HL-60/S4 (cell line): ENCODE measurements at regions not wholly inside any gene's neighbourhood (a gene's known extent, or its start where the extent isn't known, plus 50 kb on each side); places are given as distances from the start of the nearest gene placed in this dataset.

Experiments used
- in situ Hi-C: fragments of 300-500 bp; cut with MboI; formaldehyde crosslinking; loops from 2 replicates; pipeline ENCODE4 v1.14.3; 2022; ENCODE audit warnings: low sequenced_read_pairs

DNA sequence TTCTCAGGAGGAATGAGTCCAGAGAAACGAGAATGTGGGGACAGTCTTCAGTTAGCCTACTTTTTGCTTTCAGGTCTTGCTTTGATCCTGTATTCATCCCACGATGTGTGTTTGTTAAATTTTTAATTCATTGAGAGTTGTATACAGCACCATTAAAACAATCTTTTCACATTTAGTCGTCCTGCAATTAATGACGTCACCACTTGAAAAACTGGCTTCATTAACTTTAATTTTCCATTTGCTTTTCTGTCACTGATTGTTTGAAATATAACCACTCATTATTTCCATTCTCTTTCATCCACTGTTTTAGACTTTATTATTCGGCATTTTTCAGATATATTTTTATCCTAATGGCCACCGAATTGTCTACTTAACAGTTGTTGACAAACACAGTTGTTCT lies 146.9 kb downstream of the TFEC start:
- in situ Hi-C loops: no loop called here

GRCh38 chr7:115881476-115881875 lies 149.1 kb downstream of the TFEC start:
- in situ Hi-C loops: no loop called here

DNA sequence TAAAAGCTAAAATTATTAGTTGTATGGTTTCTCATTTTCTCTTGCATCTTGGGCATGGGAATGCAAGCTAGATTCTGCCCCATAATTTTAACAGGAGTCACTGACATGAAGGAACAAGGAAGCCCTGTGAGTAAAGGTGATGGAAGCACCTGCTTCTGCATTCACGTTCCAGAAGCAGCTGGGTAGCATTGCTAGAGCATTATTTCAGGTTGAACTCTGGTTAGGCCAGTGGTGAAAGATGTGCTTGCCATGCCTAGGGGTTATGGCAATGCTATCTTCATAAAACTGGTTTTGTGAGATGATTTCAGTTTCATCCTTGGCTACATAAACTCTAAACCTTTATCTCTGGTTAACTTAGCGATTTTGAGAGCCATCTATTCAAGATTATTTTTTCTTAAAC lies 151.4 kb downstream of the TFEC start:
- in situ Hi-C loops: no loop called here

DNA sequence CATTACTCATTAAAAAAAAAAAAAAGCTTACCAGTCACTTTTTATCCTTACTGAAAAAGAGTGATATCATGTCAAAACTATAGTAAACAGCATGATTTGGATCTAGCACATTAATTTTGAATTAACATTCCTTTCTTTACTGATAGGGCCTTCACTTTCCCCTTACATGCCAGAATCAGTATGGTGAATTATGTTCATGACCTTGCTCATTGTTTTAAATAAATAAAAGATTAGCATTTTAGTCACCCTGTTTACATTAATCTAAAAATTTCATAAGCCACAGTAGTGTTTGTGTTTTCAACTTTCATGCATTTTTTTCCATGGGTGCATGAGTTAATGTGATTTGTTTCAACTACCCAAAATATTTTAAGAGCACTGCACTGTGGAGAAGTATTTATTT lies 160.8 kb downstream of the TFEC start:
- in situ Hi-C loops: no loop called here

DNA sequence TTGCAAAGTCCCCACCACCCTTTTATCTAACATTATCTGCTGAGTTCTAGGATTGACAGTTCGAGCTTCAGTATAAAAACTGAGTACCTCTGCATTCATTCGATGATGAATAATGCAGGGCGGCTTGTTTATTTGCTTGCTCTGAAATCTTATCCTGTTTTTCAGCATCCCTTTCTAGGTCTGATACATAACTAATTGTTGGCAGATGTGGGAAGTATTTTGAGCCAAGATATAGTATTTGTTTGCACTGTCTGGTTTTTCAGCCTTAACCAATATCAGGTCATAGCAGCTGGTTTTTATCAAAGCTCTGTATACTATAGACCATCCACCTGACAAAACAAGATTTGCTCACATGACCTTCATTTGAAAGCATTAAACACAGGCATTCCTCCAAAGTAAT lies 161.4 kb downstream of the TFEC start:
- in situ Hi-C loops: no loop called here

DNA sequence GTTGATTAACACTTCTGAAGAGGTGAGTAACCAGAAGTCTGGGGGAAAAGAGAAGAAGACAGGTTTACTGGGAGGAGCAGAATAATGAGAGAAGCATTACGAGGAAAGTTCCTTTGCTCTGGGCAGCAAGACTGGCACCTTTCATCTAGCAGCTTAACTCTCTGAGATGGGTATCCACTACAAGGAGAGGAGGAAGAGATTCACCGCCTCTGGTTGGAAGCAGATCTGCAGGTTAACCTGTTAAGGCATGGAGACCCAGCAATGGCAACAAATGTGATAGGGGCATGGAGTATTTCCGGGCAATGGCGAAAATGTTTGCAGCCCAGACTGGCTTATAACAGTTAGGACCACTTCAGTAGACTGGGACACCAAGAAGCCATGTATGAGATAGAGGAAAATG lies 162.2 kb downstream of the TFEC start:
- in situ Hi-C loops: no loop called here

DNA sequence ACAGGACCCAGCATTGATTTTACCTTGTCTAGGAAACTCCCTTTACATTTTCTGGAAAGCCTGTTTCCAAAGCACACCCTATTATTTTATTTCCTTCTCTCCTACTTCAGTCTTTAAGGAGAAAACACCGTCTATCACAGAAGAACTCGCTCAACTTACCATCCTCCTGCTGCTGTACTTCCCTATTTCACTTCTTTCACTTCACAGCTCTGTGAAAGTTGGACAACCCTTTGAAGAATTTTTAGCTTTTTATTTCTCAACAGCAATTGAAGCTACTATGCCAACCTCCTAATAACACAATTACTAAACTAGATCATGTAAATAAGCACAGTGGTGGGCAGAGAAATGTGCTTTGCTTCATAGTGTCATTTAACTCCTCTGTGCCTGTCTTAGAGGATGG lies 166.5 kb downstream of the TFEC start:
- in situ Hi-C loops: no loop called here

DNA sequence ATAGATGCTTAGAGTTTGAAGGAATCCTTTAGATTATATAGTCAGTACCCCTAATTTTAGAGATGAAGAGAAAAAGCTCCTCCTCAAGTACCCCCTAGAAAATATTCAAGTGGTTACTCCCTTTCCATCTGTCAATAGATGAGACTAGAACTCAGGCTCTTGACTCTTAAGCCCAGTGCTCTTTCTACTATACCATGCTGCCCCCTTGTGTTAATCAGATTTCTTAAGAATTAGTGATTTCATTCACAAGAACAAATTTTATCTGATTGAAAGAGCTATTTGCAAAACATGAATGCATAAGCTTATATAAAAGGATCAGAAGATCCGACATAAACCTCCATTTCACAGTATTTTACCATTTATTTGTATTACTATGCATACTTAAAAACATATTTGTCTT lies 179.3 kb downstream of the TFEC start:
- in situ Hi-C loops: no loop called here

GRCh38 chr7:115850774-115851173 lies 179.8 kb downstream of the TFEC start:
- in situ Hi-C loops: no loop called here

DNA sequence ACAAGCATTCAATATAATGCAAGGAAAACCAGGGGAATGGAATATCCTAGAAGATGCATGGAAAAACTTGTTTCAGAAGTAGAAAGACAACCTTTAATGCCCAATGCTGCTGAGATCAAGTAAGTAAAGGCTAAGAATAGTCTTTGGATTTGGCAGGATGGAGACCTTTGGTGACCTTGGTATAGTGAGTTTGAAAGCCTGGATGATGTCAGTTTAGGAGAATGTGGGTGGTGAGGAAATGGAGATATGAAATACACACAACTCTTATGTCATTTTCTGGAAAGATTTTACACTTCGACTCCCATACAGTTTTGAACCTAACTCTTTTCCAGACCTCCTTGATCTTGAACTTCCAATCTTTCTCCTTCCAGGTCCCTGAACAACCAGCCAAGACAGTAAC lies 185.7 kb downstream of the TFEC start:
- in situ Hi-C loops: no loop called here

DNA sequence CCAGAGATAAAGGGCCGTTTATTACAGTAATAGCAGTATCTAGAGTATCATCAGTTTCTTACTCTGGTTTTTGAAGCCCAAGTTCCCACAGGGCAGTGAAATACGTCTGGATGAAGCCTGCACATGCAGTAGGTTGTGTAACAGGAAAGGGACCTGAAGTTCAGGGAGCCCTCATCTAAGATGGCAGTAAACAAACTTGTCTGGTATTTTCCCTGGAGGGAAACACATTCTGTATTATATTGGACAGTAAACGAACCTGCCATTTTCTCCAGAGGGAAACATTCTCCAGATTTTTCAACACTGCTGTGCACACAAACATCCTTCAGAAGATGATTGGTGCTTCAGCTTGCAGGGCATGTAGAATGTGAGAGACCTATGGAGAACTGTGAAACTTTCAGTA lies 189.9 kb downstream of the TFEC start:
- in situ Hi-C loops: no loop called here

GRCh38 chr7:115838829-115839228 lies 191.7 kb downstream of the TFEC start:
- in situ Hi-C loops: no loop called here

GRCh38 chr7:115831371-115831770 lies 199.2 kb downstream of the TFEC start:
- in situ Hi-C loops: no loop called here

DNA sequence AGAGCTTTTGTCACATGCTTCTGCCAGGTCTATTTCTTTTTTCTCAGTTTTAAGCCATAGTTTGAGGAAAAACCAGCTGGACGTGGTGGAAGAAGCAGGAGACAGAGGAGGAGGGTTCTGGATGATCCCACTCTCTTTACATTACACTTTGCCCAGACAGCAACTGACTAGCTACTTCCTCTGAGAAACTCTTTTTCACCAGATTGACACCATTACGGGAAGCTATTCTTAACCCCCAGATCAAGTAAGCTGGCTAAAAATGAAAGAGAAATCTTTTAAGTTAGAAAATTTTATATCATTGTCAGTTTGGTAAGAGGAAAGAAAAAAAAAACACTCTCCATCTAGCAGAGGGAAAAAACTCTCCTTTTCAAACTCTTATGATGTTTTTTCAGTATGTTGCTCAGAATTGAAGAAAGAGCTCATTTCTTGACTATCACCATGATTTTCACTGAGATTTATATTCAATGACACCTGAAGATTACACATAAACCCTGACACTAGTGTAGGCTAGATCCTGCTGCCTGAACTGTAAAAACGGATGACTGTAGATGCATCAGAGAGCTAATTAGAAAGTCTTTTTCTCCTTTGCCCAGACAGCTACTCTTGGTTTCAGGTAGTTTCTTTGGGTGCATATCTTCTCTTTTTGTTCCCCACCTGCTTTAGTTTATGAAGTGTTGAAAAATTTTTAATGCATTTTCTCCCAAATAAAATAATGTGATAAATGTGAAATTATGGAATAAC lies 203.1 kb downstream of the TFEC start:
- in situ Hi-C loops: no loop called here

GRCh38 chr7:115825456-115826115 lies 205.0 kb downstream of the TFEC start:
- in situ Hi-C loops: no loop called here

DNA sequence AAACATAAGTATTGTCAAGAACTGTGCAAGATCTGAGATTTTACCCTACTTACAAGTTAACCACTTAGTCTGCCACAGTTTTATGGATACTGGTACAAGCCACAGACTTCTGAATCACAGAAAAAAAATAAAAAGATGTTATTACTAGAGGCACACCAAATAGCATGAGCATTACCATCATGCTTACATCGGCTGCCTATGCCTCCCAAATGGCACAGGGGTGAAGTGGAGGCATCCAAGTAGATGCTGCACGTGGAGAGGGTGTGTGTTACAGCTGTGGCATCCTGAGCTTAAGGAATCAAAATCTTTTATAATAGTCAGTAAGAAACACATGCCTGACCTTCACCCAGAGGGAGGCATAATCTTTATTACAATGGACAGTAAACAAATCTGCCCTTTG lies 207.8 kb downstream of the TFEC start:
- in situ Hi-C loops: no loop called here

GRCh38 chr7:115822380-115822779 lies 208.2 kb downstream of the TFEC start:
- in situ Hi-C loops: no loop called here

DNA sequence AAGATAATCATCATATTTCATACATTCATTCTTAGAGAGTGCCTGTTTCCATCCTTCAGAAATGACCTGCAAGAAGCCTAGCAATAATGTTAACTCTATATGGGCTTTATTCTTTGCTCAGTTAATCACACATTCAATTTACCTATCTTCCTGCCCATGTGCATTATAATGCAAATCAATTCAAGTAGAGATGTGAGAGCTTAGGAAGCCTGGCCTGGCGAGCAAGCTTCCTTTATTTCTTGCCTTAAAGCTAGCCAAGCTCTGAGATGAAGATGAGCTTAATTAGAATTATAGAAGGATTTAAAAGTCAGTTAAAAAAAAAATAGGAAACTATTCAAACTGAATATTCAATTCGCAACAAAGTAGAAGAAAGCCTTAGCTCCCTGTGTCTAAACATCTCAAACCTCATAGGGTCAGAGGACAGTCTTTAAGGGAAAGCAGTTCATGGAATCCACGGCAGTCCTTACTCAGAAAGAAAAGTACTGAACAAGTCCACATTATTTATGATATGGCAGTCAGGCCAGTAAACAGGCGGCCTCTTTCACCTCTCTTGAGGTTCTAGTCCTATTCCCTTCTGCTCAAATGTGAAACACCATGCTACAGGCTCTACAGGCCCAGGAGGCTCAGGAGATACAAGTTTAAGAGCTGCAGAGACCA lies 214.1 kb downstream of the TFEC start:
- in situ Hi-C loops: no loop called here

GRCh38 chr7:115812794-115813193 lies 217.8 kb downstream of the TFEC start:
- in situ Hi-C loops: no loop called here

GRCh38 chr7:115805458-115805857 lies 225.1 kb downstream of the TFEC start:
- in situ Hi-C loops: no loop called here

GRCh38 chr7:115802415-115802814 lies 228.1 kb downstream of the TFEC start:
- in situ Hi-C loops: no loop called here

- in situ Hi-C loops: no loop called here
These were observed 231.1 kb downstream of the TFEC start for GRCh38 chr7:115799430-115799829.
